GM03348 (cell line): ENCODE measurements at regions not wholly inside any gene's neighbourhood (a gene's known extent, or its start where the extent isn't known, plus 50 kb on each side); places are given as distances from the start of the nearest gene placed in this dataset.

ENCODE experiments used
- DNase-seq: peaks from one replicate; pipeline ENCODE4 v3.0.0; 2012; ENCODE audit warnings: low spot score

GRCh38 chr5:24368115-24368514 lies 276.7 kb downstream of the CDH10 start:
- no peak for DNase-seq

GRCh38 chr5:24376210-24376609 lies 268.6 kb downstream of the CDH10 start:
- DNase-seq = no peak

- DNase-seq = no peak
Measured at GRCh38 chr5:24376616-24377015, 268.2 kb downstream of the CDH10 start.

GRCh38 chr5:24381861-24382489 lies 262.8 kb downstream of the CDH10 start:
- peak; percentile 13 for DNase-seq

GRCh38 chr5:24385070-24385469 lies 259.7 kb downstream of the CDH10 start:
- no peak for DNase-seq

GRCh38 chr5:24385617-24386016 lies 259.2 kb downstream of the CDH10 start:
- DNase-seq = no peak

- DNase-seq = no peak
Measured at GRCh38 chr5:24388448-24388847, 256.3 kb downstream of the CDH10 start.

- no peak for DNase-seq
Measured at GRCh38 chr5:24389968-24390367, 254.8 kb downstream of the CDH10 start.

- DNase-seq = no peak
Measured at GRCh38 chr5:24391816-24392215, 253.0 kb downstream of the CDH10 start.

GRCh38 chr5:24397601-24398000 lies 247.2 kb downstream of the CDH10 start:
- DNase-seq = no peak

- peak; percentile 2 for DNase-seq
Measured at GRCh38 chr5:24401773-24402172, 243.0 kb downstream of the CDH10 start.

GRCh38 chr5:24407466-24407865 lies 237.3 kb downstream of the CDH10 start:
- DNase-seq = no peak

- DNase-seq = no peak
Measured at GRCh38 chr5:24428345-24428744, 216.4 kb downstream of the CDH10 start.

- no peak for DNase-seq
Measured at GRCh38 chr5:24433555-24433954, 211.2 kb downstream of the CDH10 start.
